ENCODE measurements at regions not wholly inside any gene's neighbourhood (a gene's known extent, or its start where the extent isn't known, plus 50 kb on each side); places are given as distances from the start of the nearest gene placed in this dataset.
"Not testable (repeated sequence)": the region's sequence is repeated elsewhere in the genome, so short reads cannot be mapped to it uniquely, and the experiment has no call there.

GRCh38 chr14:71538288-71538687, 393.9 kb upstream of the RGS6 start:
- no peak for DNase-seq (ENCODE audit: low spot score)

DNA sequence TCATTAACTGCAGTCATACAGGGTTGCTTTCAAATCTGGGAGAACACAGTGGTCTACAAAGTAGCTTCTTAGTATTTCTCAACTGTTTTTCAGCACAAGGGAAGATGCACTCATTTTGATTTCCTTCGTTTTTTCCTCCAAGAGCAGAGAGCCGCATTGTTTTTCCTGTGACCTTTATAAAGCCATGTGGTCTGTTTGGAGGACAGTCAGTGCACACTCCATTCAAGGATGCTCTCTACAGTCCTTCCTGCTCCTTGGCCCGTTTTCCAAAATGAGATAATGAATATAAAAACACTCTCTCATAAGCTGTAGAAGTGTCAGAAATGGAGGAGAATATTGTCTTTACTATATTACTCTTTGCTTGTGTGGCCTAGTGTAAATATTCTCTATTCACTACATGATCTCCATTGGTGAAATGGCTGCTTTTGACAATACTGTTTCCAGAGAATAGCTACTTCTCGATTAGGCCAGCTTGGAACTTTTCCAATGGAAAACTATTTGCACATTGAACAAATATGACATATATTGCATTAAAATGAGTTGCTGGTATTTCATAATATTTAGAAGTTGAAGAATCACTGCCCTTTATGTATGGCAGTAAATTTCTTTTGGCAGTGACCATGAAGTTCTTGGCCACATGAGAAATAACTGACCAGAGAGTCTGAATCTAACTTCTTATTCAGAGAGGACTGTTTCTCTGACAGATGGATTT, 393.1 kb upstream of the RGS6 start:
- DNase-seq (ENCODE audit: low spot score), result no peak

DNA sequence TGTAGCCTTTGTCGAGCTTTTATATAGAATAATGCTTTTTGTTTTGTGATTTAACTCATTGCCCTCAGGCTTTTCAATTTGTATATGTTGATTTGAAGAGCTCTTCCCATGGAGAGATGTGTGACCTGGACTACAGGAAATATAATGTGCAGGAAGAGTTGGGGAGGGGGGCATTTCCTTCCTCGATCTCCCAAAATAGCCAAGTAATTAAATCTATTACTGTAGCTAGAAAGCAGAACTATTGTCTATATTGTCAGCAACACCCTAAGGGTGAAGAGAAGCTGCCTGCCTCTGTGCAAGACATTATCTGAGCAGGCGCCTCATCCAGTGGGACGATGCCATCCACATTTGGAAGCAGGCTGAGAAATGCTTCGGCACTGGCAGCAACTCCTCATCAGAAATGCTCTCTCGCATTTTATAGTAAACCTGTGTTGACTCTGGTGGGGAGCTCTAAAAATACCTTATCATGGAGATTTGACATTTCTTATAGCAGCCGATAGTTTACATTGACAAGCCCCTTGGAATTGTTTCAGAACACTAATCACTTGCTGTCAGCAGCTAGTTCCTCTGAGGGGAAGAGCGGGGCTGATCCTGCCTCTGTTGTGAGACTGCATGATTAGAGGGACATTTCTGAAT, 392.5 kb upstream of the RGS6 start:
- DNase-seq (ENCODE audit: low spot score), result no peak

DNA sequence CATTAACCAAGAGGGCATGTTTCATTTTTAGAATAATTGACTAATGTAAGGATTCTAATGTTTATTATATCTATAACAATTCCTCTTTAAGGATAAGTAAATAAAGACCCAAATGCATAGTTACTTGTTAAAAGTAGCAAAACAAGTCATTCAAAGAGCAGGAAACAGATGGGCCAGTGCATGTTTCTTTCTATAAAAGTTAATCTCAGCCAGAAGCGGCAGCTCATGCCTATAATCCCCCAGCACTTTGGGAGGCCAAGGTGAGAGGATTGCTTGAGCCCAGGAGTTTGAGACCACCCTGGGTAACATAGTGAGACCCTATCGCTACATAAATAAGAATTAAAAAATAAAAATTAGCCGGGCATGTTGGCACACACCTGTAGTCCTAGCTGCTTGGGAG, 391.0 kb upstream of the RGS6 start:
- DNase-seq (ENCODE audit: low spot score), result no peak

- DNase-seq (ENCODE audit: low spot score), result no peak
These were observed 390.1 kb upstream of the RGS6 start for GRCh38 chr14:71541973-71542690.

- DNase-seq (ENCODE audit: low spot score), result no peak
These were observed 382.7 kb upstream of the RGS6 start for GRCh38 chr14:71549421-71550050.

- DNase-seq (ENCODE audit: low spot score), result no peak
These were observed 381.9 kb upstream of the RGS6 start for GRCh38 chr14:71550367-71550766.

- no peak for DNase-seq (ENCODE audit: low spot score)
These were observed 380.8 kb upstream of the RGS6 start for GRCh38 chr14:71551291-71551950.

DNA sequence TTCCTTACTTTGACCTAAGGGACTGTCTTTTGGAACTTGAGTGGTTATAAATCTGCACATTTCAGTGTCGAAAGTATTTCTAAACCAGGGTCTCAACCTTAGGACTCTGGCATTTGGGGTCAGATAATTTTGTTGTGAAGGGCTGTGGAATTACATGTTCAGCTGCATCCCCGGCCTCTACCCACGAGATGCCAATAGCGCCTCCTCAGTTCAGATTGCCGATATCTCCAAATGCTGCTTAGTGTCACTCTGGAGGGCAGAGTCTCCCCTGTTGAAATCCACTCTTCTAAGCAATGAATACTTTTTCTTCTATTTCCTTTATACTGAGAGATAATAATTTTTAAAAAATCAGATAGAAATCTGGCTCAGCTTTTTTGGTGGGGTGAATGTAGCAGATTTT, 379.4 kb upstream of the RGS6 start:
- DNase-seq (ENCODE audit: low spot score), result no peak

DNA sequence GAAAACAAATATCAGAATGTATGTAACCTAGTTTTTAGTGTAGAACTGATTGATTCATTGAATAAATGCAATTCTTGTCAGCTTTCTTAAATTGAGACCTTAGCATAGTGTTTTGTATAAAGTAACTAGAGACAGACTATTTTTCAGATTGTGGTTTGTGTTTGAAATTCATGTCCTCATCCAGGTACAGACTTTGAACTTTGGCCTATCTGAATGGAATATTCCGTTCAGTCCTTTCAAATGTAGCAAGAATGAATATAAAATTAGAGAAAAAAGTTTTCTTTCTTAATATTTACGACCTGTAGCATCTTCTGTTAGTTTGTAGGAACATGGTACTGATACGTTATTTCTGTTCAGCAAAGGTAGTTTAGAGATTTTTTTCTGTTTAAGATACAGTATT, 378.4 kb upstream of the RGS6 start:
- DNase-seq (ENCODE audit: low spot score), result no peak

- DNase-seq (ENCODE audit: low spot score), result peak; percentile 34
These were observed 377.9 kb upstream of the RGS6 start for GRCh38 chr14:71554323-71554722.

DNA sequence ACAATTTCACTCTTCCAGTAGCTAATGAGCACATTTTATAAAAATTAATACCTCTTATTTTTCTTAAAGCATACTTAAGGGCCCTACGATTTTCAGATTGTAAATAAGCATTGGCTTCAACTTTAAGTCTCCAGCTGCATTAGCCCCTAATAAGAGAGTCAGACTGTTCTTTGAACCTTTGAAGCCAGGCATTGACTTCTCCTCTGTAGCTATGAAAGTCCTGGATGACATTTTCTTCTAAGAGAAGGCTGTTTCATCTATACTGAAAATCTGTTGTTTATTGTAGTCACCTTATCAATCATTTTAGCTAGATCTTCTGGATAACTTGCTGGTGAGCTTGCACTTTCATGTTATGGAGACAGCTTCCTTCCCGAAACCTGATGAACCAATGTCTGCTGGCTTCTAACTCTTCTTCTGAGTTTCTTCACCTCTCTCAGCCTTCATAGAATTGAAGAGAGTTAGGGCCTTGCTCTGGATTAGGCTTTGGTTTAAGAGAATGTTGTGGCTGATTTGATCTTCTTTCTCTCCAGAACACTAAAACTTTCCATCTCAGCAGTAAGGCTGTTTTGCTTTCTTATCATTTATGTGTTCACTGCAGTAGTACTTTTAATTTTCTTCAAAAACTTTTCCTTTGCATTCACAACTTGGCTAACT, 377.1 kb upstream of the RGS6 start:
- DNase-seq (ENCODE audit: low spot score), result peak; percentile 19

DNA sequence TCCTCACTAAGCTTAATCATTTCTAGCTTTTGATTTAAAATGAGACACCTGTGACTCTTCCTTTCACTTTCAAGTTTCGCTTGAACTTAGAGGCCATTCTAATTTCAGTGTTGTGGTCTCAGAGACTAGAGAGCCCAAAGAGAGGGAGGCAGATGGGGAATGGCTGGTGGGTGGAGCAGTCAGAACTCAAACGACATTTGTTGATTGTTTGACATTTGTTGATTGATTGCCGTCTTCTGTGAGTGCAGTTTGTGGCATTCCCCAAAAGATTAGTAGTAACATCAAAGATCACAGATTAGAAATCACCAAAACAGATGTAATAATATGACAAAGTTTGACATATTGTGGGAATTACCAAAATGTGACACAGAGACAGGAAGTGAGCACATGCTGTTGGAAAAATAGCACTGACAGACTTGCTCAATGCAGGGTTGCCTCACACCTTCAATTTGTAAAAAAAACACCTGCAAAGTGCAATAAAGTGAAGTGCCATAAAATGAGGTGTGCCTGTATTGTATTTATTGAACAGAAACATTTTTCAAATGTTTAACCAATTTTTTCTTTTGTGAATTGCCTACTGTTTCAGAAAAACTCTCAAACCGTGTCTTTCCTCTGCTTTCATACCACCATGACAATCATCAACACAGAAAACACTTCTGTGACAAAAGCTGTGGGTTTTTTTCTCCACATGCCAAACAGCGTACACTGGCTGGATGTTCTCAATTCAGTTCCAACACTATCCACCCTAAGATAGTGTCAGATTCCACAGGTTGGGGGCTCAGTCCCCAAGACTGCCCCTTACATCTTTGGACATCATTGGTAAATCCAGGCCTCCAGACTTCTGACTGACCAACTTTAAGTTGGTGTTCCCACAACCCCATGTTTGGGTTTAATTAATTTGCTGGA, 376.3 kb upstream of the RGS6 start:
- DNase-seq (ENCODE audit: low spot score), result peak; percentile 79

GRCh38 chr14:71556730-71557129, 375.5 kb upstream of the RGS6 start:
- no peak for DNase-seq (ENCODE audit: low spot score)

GRCh38 chr14:71557351-71557750, 374.9 kb upstream of the RGS6 start:
- DNase-seq (ENCODE audit: low spot score), result no peak

GRCh38 chr14:71558943-71559342, 373.3 kb upstream of the RGS6 start:
- DNase-seq (ENCODE audit: low spot score), result not testable (repeated sequence)

GRCh38 chr14:71560751-71561150, 371.5 kb upstream of the RGS6 start:
- DNase-seq (ENCODE audit: low spot score), result no peak

DNA sequence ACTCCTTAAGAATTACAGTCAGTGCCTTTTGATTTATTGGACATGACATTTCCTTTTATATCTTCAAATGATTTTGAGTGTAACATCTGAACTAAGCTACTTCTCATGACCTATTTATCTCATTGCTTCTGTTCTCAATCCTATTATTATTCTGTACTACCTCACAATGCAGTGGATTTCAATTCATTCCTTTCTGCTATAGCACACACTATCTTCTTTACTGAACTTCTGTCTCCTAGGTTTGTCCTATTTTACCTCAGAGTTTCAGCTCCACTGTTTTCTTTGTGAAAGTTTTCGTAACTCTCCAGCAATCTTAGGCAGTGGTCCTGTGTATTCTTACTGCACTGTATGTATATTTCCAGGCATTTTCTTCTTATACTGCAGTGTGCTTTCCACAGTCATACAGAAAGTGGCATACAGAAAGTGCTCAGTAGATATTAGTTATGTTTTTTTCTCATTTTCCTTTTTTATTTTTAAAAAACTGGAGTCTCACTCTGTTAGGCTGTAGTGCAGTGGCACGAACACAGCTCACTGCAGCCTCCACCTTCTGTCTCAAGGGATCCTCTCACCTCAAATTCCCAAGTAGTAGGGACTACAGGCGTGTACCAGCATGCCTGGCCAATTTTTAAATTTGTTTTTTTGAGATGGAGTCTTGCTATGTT, 368.6 kb upstream of the RGS6 start:
- DNase-seq (ENCODE audit: low spot score), result no peak

GRCh38 chr14:71566276-71566675, 366.0 kb upstream of the RGS6 start:
- peak; percentile 9 for DNase-seq (ENCODE audit: low spot score)

- DNase-seq (ENCODE audit: low spot score), result not testable (repeated sequence)
These were observed 364.6 kb upstream of the RGS6 start for GRCh38 chr14:71567499-71568133.
